ENCODE measurements at regions not wholly inside any gene's neighbourhood (a gene's known extent, or its start where the extent isn't known, plus 50 kb on each side); places are given as distances from the start of the nearest gene placed in this dataset.

- no peak for TF ChIP-seq POLR2AphosphoS5 (IDR thresholded peaks at IDR 0.05; ENCODE audit: low read depth, low read length)
- TF ChIP-seq REST (IDR thresholded peaks at IDR 0.05; ENCODE audit: insufficient read depth in 1 of 2, low read depth in 2 of 2, low read length in 2 of 2), result no peak
- TF ChIP-seq SIN3A (IDR thresholded peaks at IDR 0.05; ENCODE audit: borderline replicate concordance, insufficient read depth, low read length), result no peak
These were observed 370.5 kb upstream of the FAT1 start for GRCh38 chr4:187094144-187094543.
